H1 (cell line): ENCODE measurements at regions not wholly inside any gene's neighbourhood (a gene's known extent, or its start where the extent isn't known, plus 50 kb on each side); places are given as distances from the start of the nearest gene placed in this dataset.
A peak's percentile ranks its signal among the peaks of the same experiment; 100 is the strongest.

Source experiments
- CTCF ChIA-PET: fragments of 300-600 bp; sonication (Branson Sonifier 250); formaldehyde crosslinking; loops from one replicate; lab custom pipeline; 2021; ENCODE audit not compliant: partially characterized antibody; lab: Charles Lee
- POLR2A ChIA-PET: fragments of 300-600 bp; sonication (Branson Sonifier 250); formaldehyde crosslinking; loops from one replicate; lab custom pipeline; 2021; ENCODE audit warnings: inconsistent platforms; ENCODE audit not compliant: partially characterized antibody; lab: Charles Lee
- DNase-seq, 2 experiments: peaks; one replicate each; pipeline versions ENCODE4 v3.0.0 to v3.0.0-alpha.2; 2010 to 2022; ENCODE audit warnings: low spot score in 2 of 2, low read depth in 1 of 2, mixed read lengths in 1 of 2
- FAIRE-seq: peaks from 2 replicates; lab custom pipeline; 2011; peaks lifted over from hg19 to GRCh38; lab: Jason Lieb, UNC
- H2AFZ ChIP-seq: 2 replicates; pipeline ENCODE4 v1.8.1; 2012; ENCODE audit warnings: low read length, inconsistent platforms
- H2AK5ac ChIP-seq: 2 replicates; pipeline ENCODE4 v1.6.1; 2013; ENCODE audit warnings: low read depth, low read length
- H2BK120ac ChIP-seq: replicated peaks from 2 replicates; pipeline ENCODE3; 2013; ENCODE audit warnings: low read depth, low read length, inconsistent platforms
- H2BK12ac ChIP-seq: 2 replicates; pipeline ENCODE4 v1.6.1; 2013; ENCODE audit warnings: low read depth, low read length
- H2BK15ac ChIP-seq: 2 replicates; pipeline ENCODE4 v1.6.1; 2013; ENCODE audit warnings: low read length
- H2BK20ac ChIP-seq: 2 replicates; pipeline ENCODE4 v1.6.1; 2013; ENCODE audit warnings: low read length
- H2BK5ac ChIP-seq: 2 replicates; pipeline ENCODE4 v1.6.1; 2013; ENCODE audit warnings: low read depth, low read length
- H3K14ac ChIP-seq: 2 replicates; pipeline ENCODE4 v1.6.1; 2013; ENCODE audit warnings: inconsistent platforms; ENCODE audit not compliant: insufficient read length
- H3K18ac ChIP-seq: 2 replicates; pipeline ENCODE4 v1.6.1; 2013; ENCODE audit warnings: low read length; ENCODE audit errors: extremely low read depth
- H3K23ac ChIP-seq: 2 replicates; pipeline ENCODE4 v1.6.1; 2013; ENCODE audit warnings: inconsistent platforms; ENCODE audit not compliant: insufficient read length
- H3K23me2 ChIP-seq: 2 replicates; pipeline ENCODE4 v1.6.1; 2013; ENCODE audit warnings: low read depth, low read length
- H3K27ac ChIP-seq: 2 replicates; pipeline ENCODE4 v1.6.1; 2011; ENCODE audit warnings: low read depth, low read length, inconsistent platforms
- H3K27me3 ChIP-seq, 4 experiments: replicated peaks in 1 of 4; 1 replicate in 1 of 4; 2 replicates in 3 of 4; pipeline versions ENCODE4 v1.6.1 to v1.8.1; 2011 to 2013; ENCODE audit warnings: low read length in 3 of 4, mild to moderate bottlenecking in 3 of 4, inconsistent platforms in 2 of 4, mixed read lengths in 2 of 4, moderate library complexity in 1 of 4; ENCODE audit not compliant: control insufficient read depth in 3 of 4, insufficient read depth in 3 of 4; ENCODE audit errors: extremely low read depth in 1 of 4
- H3K36me3 ChIP-seq, 4 experiments: 2 replicates each; pipeline versions ENCODE4 v1.6.1 to v1.8.1; 2011 to 2013; ENCODE audit warnings: mild to moderate bottlenecking in 4 of 4, low read length in 3 of 4, moderate library complexity in 2 of 4, control low read depth in 1 of 4, inconsistent platforms in 1 of 4; ENCODE audit not compliant: insufficient read depth in 4 of 4, control insufficient read depth in 2 of 4
- H3K4ac ChIP-seq: replicated peaks from 2 replicates; pipeline ENCODE3; 2013; ENCODE audit warnings: low read length, low read depth, mixed read lengths, inconsistent platforms; ENCODE audit not compliant: insufficient read length
- H3K4me1 ChIP-seq, 4 experiments: replicated peaks in 1 of 4; 1 replicate in 1 of 4; 2 replicates in 3 of 4; pipeline versions ENCODE4 v1.6.1 to v1.8.1; 2011 to 2013; ENCODE audit warnings: low read length in 3 of 4, inconsistent platforms in 2 of 4, mixed read lengths in 1 of 4; ENCODE audit not compliant: insufficient read depth in 4 of 4, control insufficient read depth in 3 of 4
- H3K4me2 ChIP-seq, 2 experiments: 2 replicates each; pipeline versions ENCODE4 v1.6.1 to v1.8.1; 2011 to 2013; ENCODE audit warnings: low read depth in 2 of 2, low read length in 2 of 2, control low read depth in 1 of 2, inconsistent platforms in 1 of 2, mild to moderate bottlenecking in 1 of 2; ENCODE audit not compliant: insufficient read depth in 1 of 2
- H3K4me3 ChIP-seq, 4 experiments: fragments of 200-600, 300-600 bp in 1 of 4; sonication (generic), shearing (Covaris generic), sonication (Bioruptor Twin) in 1 of 4; 2 replicates each; pipeline versions ENCODE4 v1.5.1 to v1.8.1; 2011 to 2016; ENCODE audit warnings: low read length in 4 of 4, low read depth in 3 of 4, control low read depth in 2 of 4, inconsistent platforms in 2 of 4, mild to moderate bottlenecking in 2 of 4, mixed read lengths in 1 of 4, moderate library complexity in 1 of 4; ENCODE audit not compliant: insufficient read depth in 2 of 4; ENCODE audit errors: extremely low read depth in 1 of 4
- H3K56ac ChIP-seq: replicated peaks from 2 replicates; pipeline ENCODE3; 2013; ENCODE audit warnings: low read depth, mild to moderate bottlenecking, mixed read lengths, low read length, inconsistent platforms; ENCODE audit not compliant: insufficient read length
- H3K79me1 ChIP-seq: 2 replicates; pipeline ENCODE4 v1.6.1; 2013; ENCODE audit warnings: low read depth, low read length, control low read depth
- H3K79me2 ChIP-seq, 2 experiments: 2 replicates each; pipeline versions ENCODE4 v1.6.1 to v1.8.1; 2012 to 2013; ENCODE audit warnings: low read length in 2 of 2, mild to moderate bottlenecking in 2 of 2, inconsistent platforms in 1 of 2; ENCODE audit not compliant: insufficient read depth in 2 of 2, control insufficient read depth in 1 of 2
- H3K9ac ChIP-seq, 4 experiments: replicated peaks in 1 of 4; 1 replicate in 1 of 4; 2 replicates in 3 of 4; pipeline versions ENCODE4 v1.6.1 to v1.8.1; 2011 to 2013; ENCODE audit warnings: low read depth in 3 of 4, low read length in 3 of 4, control low read depth in 2 of 4, mild to moderate bottlenecking in 2 of 4, moderate library complexity in 2 of 4, inconsistent platforms in 1 of 4; ENCODE audit errors: extremely low read depth in 1 of 4
- H3K9me3 ChIP-seq, 2 experiments: 2 replicates each; pipeline versions ENCODE4 v1.6.1 to v1.8.1; 2012 to 2013; ENCODE audit warnings: mild to moderate bottlenecking in 2 of 2, moderate library complexity in 2 of 2, control low read depth in 1 of 2, inconsistent platforms in 1 of 2, low read depth in 1 of 2, low read length in 1 of 2, mixed read lengths in 1 of 2; ENCODE audit not compliant: insufficient read depth in 2 of 2
- H4K20me1 ChIP-seq, 2 experiments: replicated peaks in 1 of 2; 2 replicates each; pipeline versions ENCODE3 to v1.8.1; 2011 to 2013; ENCODE audit warnings: inconsistent platforms in 2 of 2, low read length in 2 of 2, mild to moderate bottlenecking in 1 of 2; ENCODE audit not compliant: insufficient read depth in 2 of 2, control insufficient read depth in 1 of 2
- H4K5ac ChIP-seq: 2 replicates; pipeline ENCODE4 v1.6.1; 2013; ENCODE audit warnings: low read length, low read depth, mixed read lengths, inconsistent platforms; ENCODE audit not compliant: insufficient read length
- H4K8ac ChIP-seq: 2 replicates; pipeline ENCODE4 v1.8.0; 2013; ENCODE audit warnings: mild to moderate bottlenecking, moderate library complexity, low read length, inconsistent platforms; ENCODE audit not compliant: insufficient read depth; ENCODE audit errors: extremely low read depth
- H4K91ac ChIP-seq: replicated peaks from 2 replicates; pipeline ENCODE3; 2013; ENCODE audit warnings: low read length, mixed read lengths, inconsistent platforms; ENCODE audit not compliant: insufficient read length
- RAD21 ChIP-seq, 2 experiments: IDR thresholded peaks in 1 of 2; conservative IDR thresholded peaks in 1 of 2; 2 replicates each; pipeline ENCODE4 v1.6.1; 2011; ENCODE audit warnings: low read depth in 2 of 2, low read length in 2 of 2, improper control_type of control experiment in 1 of 2, inconsistent platforms in 1 of 2, mild to moderate bottlenecking in 1 of 2, moderate library complexity in 1 of 2
- RFX5 ChIP-seq: IDR thresholded peaks from 2 replicates; pipeline ENCODE4 v1.6.1; 2011; ENCODE audit warnings: low read depth, low read length, improper control_type of control experiment, borderline replicate concordance
- WGBS, 2 experiments: shearing (Covaris generic) in 1 of 2; methylation state at CpG; one replicate each; pipeline versions ENCODE4 v1.1.6 to v1.1.7; 2013 to 2015; ENCODE audit warnings: low lambda C conversion rate in 2 of 2, mixed read lengths in 2 of 2, inconsistent platforms in 1 of 2, low coverage in 1 of 2, missing lambda C conversion rate in 1 of 2; ENCODE audit not compliant: insufficient replicate concordance in 2 of 2, insufficient coverage in 1 of 2, insufficient read length in 1 of 2; ENCODE audit errors: extremely low coverage in 1 of 2, missing lambda C conversion rate in 1 of 2; 5-methylcytosine and 5-hydroxymethylcytosine counted together
- TF ChIP-seq, protein P1 (sequence below), 3 experiments: IDR thresholded peaks; 1 replicate in 2 of 3; 2 replicates in 1 of 3; pipeline versions ENCODE4 v1.5.1 to v1.6.1; 2011; ENCODE audit warnings: low read length in 3 of 3, mild to moderate bottlenecking in 3 of 3, inconsistent platforms in 2 of 3, low read depth in 1 of 3, moderate library complexity in 1 of 3; ENCODE audit not compliant: insufficient read depth in 1 of 3; ENCODE audit errors: control extremely low read depth in 1 of 3

DNA sequence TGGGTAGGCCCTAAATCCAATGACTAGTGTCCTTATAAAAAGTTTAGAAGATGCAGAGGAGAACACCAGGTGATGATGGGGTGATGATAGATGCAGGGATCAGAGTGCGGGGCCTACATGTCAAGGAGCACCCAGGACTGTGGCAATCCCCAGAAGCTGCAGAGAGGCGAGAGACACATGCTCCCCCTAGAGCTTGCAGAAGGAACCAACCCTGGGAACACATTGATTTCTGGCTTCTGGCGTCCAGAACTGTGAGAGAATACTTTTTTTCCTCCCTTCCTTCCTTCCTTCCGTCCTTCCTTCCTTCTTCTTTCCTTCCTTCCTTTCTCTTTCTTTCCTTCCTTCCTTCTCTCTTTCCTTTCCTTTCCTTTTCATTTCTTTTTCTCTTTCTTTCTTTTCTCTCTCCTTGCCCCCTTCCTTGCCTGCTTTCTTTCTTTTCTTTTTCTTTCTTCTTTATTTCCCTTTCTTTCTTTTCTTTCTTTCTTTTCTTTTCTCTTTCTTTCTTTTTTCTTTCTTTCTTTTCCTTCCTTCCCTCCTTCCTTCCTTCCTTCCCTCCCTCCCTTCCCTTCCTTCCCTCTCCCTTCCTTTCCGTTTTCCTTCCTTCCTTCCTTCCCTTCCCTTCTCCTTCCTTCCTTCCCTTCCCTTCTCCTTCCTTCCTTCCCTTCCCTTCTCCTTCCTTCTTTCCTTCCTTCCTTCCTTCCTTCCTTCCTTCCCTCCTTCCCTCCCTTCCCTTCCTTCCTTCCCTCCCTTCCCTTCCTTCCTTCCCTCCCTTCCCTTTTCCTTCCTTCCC lies 134.3 kb downstream of the HAPSTR1 start:
- Histone ChIP-seq H3K79me1 (no peaks in the 10 kb centered on the region), H3K4me2 (no peak overlapping the region), H2AK5ac (no peak overlapping the region; the same call in 1 of the 2 replicates), H3K27ac (no peak overlapping the region), H3K9ac (no peak overlapping the region), H3K4ac (no peak overlapping the region), H3K9me3 (no peaks in the 10 kb centered on the region), H2BK15ac (no peak overlapping the region), H4K5ac (no peak overlapping the region), H3K27me3 (no peaks in the 10 kb centered on the region), H3K56ac (no peak overlapping the region), H3K23ac (no peak overlapping the region), H4K20me1 (peaks cover 0 to 3% of the 10 kb centered on the region in 2 experiments), H2BK5ac (no peak overlapping the region), H3K18ac (no peak overlapping the region), H2AFZ (no peak overlapping the region), H3K23me2 (no peaks in the 10 kb centered on the region), H4K8ac (no peak overlapping the region), H2BK12ac (no peak overlapping the region), H4K91ac (no peak overlapping the region), H3K14ac (no peak overlapping the region), H2BK20ac (no peak overlapping the region), H3K36me3 (no peaks in the 10 kb centered on the region), H3K4me3 (no peak overlapping the region)
- 25% methylated on average over 4 of the region's 5 CpGs; no CpG with 5 or more reads in 1 of the 2 experiments for WGBS, 2 experiments
- CTCF ChIA-PET, result interaction anchor here (0.6 to 3.3 kb wide), 17 partner anchors 9 to 1469 kb away, joined by 3 to 14 read pairs (median 4); partner anchors contain the start of gene TEKT5
- FAIRE-seq, result peak; percentile 60
- POLR2A ChIA-PET, result interaction anchor here (0.6 kb wide), 1 partner anchor 9 kb away, joined by 3 read pairs; no protein-coding TSS in a partner anchor
- TF ChIP-seq RAD21 (IDR thresholded peaks at IDR 0.05 in 1 of 2, conservative IDR thresholded peaks at IDR 0.05 in 1 of 2; ENCODE audit: low read depth in 2 of 2, low read length in 2 of 2), result peak; percentile 70 to 76
- TF ChIP-seq, protein P1, sequence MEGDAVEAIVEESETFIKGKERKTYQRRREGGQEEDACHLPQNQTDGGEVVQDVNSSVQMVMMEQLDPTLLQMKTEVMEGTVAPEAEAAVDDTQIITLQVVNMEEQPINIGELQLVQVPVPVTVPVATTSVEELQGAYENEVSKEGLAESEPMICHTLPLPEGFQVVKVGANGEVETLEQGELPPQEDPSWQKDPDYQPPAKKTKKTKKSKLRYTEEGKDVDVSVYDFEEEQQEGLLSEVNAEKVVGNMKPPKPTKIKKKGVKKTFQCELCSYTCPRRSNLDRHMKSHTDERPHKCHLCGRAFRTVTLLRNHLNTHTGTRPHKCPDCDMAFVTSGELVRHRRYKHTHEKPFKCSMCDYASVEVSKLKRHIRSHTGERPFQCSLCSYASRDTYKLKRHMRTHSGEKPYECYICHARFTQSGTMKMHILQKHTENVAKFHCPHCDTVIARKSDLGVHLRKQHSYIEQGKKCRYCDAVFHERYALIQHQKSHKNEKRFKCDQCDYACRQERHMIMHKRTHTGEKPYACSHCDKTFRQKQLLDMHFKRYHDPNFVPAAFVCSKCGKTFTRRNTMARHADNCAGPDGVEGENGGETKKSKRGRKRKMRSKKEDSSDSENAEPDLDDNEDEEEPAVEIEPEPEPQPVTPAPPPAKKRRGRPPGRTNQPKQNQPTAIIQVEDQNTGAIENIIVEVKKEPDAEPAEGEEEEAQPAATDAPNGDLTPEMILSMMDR (IDR thresholded peaks at IDR 0.05; ENCODE audit: control extremely low read depth in 1 of 3, insufficient read depth in 1 of 3, low read depth in 1 of 3, low read length in 3 of 3), result peak; percentile 75 to 87 (median 77)
- TF ChIP-seq RFX5, result no peak
- TF ChIP-seq, all 59 proteins: peak for 2
- Histone ChIP-seq H3K4me1 (no peaks in the 10 kb centered on the region; a peak in 1 of 7 replicates), H3K79me2 (no peaks in the 10 kb centered on the region), H2BK120ac (no peak overlapping the region)
- no peak for DNase-seq
